Right kidney (tissue), 1 donor: ENCODE measurements at regions not wholly inside any gene's neighbourhood (a gene's known extent, or its start where the extent isn't known, plus 50 kb on each side); places are given as distances from the start of the nearest gene placed in this dataset.
A peak's percentile ranks its signal among the peaks of the same experiment; 100 is the strongest.

ENCODE experiments used
- DNase-seq: peaks from one replicate; pipeline ENCODE4 v3.0.0-alpha.2; 2016

DNA sequence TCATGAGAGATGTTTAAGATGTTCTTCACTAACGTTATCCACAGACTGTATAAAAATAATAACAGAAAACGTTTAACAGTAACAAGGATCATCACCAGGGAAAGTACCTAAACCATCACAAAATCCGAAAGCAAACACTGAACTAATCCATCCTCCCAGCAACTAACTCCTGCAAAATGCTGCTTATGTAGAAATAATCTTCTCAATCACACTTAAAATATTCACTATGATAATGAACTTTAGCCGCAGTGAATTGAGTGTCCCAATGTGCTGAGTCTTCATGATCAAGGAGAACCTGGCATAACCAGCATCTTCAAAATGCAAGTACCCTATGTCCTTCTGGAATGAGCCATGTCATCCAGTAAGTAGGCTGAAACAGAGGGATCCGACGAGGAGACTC, 166.1 kb downstream of the LTN1 start:
- no peak for DNase-seq

DNA sequence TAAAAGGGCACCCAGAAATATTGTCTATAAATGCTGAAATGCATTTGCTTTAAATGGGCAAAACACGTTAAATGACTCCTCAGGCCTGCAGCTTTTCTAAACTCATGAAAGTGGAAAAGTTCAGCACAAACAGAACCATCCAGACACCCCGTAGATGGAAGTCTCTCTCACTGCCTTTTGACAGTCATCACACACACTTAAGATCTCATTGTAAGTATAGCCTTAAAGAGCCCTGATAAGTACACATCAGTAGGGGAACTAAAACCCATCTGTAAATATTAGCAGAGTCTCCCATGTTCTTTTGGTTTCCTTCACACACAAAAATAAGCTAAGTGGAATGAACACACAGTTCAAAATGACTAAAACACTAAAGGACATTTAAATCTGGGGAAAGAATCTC, 166.7 kb downstream of the LTN1 start:
- DNase-seq: no peak

DNA sequence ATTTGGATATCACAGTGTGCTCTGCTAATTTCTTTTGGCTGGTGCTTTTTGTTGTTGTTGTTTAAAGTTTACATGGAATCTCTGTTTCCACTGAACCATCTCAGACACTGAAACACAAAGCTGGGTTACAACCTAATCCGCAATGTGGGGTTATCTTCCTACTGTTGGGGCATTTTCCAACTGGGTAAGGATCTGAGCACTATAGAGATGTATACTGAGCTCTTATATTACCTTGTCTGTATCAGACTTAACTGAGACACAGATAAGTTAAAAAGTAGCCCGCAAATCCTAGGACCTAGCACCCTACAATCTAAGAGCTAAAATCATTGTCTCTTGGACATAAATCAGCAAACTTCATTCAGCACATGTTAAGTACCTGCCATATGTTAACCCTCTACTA, 169.2 kb downstream of the LTN1 start:
- no peak for DNase-seq

DNA sequence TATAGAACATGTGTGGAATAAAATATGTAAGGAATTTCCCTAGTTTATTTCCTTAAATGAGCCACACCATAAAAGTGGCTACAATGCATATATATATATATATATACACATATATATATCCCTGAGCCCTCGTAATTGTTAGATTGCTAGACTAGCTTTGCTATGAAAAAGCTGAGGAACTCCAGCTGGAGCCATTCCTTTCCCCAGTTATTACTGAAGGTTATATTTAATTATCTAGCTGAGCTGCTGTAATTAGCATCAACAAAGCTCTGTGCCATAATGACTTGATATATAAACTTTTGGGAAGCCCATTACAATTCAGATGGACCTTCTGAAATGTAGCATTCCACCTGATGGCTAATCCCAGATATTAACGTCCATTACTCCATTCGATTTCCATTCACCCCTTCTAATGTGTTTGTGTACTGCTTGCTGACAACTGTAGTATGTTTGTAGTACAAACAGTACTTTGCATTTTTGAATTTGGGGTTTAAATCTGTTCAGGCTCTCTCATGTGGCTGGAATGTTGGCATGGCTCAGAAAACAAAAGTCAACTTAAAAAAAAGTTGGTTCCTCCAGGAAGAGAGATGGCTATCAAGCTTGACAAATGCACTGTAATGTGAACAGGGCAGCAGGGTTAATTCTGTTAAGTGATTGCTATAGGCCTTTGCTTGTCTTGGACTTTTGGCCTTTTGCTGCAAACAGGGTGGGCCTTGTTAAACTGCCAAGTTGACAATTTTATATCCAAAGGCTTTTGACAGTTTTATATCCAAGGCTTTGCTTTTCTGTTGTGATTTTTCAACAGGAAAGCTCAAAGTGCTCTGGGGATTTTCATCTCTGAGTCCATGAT, 170.0 kb downstream of the LTN1 start:
- DNase-seq: peak; percentile 62

DNA sequence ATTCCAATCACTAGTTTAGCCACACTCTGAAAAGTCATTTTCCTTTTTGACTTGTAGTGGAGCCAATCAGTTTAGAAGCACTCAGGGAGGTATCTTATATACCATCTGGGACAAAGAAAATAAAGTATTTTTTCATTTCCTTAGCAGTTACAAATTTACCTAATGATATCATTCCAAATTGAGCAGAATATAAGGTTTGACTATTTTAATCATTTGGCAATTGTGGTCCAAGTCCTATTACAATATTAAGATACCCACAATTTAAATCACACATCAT, 170.6 kb downstream of the LTN1 start:
- no peak for DNase-seq

DNA sequence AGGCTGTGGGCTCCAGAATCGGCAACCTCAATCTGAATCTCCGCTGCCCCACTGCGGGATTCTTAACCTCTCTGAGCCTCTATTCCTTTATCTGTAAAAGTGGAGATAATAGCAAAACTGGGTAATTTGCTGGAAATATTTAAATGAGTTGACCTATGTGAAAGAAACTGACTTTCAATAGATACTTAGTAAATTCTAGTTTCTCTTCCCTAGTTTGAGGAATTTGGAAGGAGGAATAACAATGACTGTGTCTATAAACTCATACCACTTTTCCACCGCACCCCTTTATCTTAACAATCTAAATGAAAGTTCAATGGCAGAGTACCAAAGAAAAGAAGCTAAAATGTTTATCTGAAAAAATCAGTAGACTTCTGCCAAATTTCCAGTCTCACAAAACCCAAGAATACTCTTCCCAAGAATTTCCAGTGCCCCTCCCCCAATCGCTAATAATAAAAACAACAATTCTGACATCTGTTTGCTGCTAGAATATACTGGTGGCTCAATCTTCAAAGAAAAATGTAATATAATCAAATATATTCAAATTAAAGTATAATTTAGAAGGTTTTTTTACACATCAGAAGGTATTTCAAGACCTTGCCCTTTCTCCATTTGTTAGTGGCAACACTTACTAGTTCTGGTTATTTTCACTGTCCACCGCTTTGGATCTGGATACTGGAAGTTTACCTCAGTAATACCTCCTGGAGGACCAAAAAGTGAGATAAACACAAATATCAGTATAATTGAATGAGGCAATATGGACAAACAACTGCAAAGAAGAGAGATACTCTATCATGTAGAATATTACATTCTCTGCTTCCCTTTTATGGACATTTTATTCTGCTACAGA, 171.2 kb downstream of the LTN1 start:
- no peak for DNase-seq

DNA sequence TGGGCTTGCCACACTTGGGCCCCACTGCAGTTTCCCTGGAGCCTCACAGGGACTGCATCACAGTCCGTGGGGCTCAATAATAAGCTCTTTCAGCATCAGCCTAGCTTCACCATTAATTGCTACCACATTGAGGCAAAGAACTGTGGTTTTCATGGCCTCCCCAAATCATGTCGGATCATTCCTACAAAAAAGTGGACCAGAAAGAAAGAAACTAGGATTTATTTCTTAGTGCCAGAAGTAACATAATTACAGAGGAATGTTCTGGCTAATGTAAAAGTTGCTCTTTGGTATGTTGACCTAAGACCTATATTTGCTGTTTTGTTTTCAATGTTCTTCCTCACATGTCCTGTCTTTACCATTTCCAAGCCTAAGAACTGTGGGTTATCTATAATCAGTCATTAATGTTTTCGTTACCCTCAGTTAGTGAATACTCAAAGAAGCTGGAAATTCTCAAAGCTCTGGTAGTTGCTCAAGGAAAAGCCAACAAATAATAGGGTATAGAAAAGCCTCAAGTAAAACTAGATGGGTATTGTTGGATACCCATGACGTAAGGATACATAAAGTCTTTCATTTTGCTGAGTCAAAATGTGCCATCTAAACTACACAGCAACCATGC, 173.9 kb downstream of the LTN1 start:
- DNase-seq: no peak

DNA sequence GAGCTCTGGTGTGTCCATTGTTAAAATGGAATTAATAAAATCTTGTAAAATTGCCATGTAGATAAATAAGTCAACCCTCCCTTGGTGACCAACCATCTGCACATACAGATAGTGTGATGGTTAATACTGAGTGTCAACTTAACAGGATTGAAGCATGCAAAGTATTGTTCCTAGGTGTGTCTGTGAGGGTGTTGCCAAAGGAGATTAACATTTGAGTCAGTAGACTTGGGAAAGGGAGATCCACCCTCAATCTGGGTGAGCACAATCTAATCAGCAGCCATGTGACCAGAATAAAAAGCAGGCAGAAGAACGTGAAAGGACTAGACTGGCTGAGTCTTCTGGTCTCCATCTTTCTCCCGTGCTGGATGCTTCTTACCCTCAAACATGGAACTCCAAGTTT, 174.8 kb downstream of the LTN1 start:
- DNase-seq: no peak

DNA sequence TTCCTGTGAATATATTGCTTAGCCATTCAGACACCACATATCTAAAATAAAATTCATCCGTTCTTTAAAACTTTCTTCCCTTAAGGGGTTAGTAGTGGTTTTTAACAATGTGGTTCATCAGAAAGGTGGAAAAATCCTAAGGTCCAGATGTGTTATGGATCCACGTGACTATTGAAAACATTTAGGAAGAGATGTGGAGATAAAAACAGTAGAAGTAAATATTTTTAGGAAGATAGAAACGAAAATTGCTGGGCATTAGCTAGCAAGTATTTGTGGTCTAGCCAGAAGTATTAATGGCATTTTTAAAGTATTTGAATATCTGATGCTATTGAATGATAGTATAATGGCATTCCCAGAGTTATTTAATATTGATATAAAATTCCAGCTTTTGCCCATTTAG, 180.8 kb downstream of the LTN1 start:
- no peak for DNase-seq

DNA sequence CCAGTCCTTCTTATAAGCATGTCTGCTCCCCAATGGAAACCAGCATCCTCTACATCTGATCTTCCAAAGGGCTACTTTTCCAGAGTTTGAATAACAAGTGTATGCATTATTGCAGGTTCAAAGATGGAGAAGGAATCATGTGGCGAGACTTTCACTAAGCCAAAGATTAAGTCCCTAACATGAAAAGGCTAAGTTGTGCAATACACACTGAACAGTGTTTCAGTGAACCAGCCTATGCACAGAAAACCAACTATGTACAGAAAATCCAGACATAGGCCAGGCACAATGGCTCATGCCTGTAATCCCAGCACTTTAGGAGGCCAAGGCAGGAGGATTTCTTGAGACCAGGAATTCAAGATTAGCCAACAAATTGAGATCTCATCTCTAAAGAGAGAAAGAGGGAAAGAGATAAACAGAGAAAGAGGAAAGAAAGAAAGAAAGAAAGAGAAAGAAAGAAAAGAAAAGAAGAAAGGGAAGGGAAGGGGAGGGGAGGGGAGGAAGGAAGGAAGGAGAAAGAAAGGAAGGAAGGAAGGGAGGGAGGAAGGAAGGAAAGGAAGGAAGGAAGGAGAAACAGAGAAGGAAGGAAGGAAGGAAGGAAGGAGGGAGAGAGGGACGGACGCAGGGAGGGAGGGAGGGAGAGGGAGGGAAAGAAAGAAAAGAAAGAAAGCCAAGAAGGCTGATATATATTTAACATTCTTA, 181.7 kb downstream of the LTN1 start:
- DNase-seq: no peak

DNA sequence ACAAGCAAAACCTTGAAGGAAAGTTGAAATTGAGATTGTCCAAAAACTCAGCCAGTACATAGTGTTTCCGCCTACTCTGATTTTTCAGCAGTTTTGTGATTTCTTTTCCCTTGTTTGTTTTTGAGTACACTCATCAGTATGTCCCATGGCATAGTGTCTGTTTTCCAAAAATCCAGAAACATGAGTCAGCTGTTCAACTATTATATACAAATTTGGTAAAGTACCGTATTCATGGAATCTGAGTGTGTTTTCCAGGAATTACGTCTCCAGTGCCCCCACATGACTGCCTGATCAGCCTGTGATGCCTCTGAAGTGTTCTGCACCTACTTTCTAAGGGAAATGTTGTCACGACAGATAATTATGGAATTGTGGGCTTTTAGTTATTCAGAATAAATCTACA, 186.8 kb downstream of the LTN1 start:
- DNase-seq: no peak

DNA sequence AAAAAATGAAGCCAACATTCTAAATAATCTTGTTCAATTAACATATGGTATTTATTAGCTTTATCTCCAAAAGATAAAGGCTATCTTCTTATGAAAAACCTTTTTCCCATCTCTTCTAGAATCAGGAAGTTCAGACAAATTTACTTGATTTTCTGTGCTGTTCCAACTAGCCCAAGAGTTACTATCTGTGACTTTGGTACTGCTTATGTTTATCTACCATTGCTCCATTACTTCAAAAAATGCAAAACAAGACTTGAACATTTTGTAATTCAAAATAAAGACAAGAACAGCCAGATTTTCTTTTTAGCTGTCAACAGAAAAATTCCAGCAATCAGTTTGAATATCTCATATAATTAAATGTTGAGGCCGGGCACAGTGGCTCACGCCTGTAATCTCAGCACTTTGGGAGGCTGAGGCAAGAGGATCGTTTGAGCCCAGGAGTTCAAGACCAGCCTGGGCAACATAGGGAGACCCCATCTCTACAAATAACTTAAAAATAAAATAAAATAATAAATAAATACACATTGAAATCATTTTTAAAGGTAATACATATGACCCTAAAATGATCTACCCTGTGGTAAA, 188.5 kb downstream of the LTN1 start:
- no peak for DNase-seq

DNA sequence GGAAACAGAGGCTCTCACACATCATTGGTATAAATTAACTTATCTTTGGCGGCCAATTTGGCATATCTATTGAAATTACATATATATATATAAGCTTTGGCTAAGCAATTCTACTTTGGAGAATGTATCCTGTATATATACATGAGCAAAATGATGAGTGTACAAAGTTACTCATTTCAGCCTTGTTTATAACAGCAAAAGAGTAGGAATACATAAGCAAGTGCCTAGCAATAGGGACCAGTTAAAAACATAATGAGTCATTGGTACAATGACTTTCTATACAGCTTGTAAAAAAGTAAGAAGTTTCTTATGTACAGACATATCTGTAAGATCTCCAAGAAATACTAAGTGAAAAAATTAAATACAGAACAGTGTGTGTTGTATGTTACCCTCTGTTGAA, 190.8 kb downstream of the LTN1 start:
- no peak for DNase-seq

DNA sequence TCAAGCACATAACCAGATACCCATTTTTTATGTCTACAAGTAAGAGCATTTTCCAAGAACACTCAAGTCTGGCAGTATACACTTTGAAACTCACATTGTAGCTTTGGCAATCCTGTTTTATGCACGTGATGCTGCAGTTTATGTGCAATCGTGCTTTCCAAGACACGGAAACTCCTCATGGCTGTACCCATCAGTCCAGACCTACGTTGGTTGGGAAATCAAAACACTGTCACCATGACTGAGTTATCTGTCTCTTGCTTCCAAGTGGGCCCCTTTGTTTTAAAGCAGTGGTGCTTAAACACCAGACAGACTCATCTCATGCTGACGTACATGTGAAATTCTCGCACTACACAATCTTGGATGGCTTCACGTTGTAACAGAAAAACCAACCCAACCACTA, 192.8 kb downstream of the LTN1 start:
- no peak for DNase-seq

DNA sequence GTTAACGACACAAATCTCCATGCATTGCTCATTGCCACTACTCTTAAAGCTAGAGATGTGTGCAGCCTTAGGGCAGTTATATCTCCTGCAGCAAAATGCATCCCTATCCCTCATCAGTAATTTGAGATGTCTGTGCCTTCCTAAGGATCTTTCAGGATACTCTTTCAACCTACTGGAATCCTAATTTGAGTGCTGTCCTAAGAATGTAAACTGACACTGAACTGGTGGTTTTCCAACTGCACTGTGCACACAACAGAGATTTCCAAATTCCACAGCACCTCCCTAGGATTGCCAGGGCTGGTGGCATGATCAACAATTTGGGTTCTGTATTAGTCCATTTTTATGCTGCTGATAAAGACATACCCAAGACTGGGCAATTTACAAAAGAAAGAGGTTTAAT, 193.9 kb downstream of the LTN1 start:
- no peak for DNase-seq

DNA sequence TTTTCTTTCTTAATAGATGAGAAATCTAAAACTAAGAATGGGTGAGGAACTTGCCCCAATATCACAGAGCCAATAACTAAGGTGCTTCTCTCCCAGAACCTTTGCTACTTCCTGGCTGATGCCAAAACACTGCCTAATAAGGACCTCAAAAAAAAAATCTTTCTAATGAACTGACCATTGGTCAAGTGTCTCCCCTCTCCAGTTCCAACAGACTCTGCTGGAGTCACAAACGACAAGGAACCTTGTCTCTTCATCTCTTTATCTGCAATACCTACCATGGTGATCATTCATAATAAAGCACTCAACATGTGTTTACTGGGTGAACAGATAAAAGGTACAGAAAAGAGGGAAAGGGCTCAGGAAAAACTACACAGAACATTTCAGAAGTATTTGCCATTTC, 197.4 kb downstream of the LTN1 start:
- DNase-seq: no peak

DNA sequence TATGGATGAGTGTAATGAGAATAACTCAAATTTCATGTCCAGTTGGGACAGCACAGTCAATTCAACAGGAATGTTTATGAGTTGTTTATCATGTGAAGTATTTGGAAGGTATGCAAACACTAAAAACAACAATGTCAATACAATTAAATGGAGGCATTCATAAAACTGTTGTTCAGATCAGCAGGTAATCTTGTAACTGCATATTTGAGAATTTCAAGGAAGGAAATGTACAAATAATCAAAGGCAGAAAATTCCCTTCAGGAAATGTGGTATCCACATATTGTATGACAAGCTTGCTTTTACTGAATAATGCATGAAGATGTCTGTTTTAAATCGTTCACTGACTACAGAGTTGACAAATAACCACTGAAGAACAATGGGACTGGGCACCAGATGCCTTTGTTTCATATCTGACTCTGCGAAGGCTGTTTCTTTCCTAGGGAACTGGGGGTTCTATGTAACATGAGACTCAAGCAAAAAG, 198.3 kb downstream of the LTN1 start:
- DNase-seq: no peak

DNA sequence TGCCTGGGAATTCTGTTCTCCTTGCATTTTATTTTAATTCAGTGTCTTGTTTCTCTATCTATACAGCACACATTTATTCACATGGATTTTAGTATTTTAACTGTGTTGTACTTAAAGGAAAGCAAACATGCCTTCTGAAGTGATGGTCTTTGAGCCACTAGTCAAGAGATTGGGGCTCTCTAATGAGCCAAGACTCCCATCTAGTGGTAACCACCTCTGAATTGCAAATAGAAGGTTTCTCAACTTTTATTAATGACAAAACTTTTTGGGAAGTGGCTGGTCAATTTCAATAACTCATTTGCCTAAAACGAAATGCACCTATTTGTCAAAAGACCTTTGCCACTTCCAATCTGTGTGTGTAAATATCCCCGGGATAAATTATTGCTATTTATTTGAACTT, 199.6 kb downstream of the LTN1 start:
- no peak for DNase-seq

DNA sequence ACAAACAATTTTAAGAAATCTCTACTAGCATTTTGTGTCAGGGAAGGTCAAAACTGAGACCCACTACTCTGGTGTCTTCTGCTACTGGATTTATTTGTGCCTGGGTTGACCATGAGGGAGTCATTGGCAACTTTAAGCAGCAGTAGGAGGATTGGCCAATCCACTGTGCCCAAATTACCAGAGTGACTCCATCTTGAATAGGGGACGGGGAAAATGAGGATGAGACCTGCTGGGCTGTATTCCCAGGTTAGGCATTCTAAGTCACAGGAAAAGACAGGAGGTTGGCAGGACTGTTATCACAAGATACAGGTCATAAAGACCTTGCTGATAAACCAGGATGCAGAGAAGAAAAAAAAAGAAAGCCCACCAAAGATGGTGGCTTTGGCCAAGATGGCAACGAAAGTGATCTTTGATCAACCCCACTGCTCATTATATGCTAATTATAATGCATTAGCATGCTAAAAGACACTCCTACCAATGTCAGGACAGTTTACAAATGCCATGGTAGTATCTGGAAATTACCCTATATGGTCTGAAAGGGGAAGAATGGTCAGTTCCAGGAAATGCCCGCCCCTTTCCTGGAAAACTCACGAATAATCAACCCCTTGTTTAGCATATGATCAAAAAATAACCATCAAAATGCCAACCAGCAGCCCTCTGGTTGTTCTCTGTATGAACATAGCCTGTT, 200.9 kb downstream of the LTN1 start:
- DNase-seq: no peak

DNA sequence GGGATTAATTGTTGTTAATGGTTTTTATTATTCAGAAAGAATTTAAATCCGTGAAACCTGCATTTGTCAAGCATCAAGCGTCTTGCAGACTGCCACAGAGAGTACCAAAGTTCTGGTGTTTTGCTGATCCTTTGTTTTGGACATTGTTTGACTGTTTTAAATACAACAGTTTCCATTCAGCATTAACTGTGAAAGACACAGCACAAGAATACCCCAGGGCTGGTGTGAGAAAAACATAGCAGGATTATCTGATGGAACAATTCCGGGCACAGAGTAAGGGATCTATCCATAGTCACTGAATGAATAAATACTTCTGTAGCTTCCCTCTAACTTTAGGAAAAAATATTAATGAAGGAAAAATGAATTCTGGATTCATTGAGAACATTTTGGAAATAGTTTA, 202.3 kb downstream of the LTN1 start:
- no peak for DNase-seq

DNA sequence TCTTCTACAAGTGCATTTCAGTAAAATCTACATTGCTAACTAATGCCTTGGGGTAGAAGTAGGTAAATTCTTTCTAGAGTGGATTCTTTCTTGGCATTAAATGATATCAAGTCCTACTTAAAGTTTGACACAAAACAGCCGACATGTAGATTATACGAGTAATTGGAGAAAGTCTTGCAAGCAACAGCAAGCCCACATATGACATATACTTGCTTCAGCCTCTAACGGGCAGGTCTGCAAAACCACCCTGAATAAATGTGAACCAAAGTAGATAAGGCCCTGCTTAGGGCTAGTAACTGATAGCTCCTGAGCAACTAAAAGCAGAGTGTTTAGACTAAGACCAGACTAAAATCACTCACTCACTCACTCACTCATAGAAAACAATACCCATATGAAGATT, 203.2 kb downstream of the LTN1 start:
- no peak for DNase-seq

DNA sequence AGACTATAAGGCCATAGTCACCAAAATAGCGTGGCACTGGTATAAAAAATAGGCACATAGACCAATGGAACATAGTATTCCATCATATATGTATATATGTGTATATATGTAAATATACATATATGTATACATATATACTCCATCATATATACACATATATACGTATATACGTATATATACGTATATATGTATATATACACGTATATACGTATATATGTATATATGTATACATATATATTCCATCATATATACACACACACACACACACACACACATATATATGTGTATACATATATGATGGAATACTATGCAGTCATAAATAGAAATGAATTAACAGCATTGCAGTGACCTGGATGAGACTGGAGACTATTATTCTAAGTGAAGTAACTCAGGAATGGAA, 204.6 kb downstream of the LTN1 start:
- DNase-seq: no peak
